Keratinocyte (primary cell): ENCODE measurements at regions not wholly inside any gene's neighbourhood (a gene's known extent, or its start where the extent isn't known, plus 50 kb on each side); places are given as distances from the start of the nearest gene placed in this dataset.

Experiments
- EZH2 ChIP-seq: IDR thresholded peaks from one replicate; pipeline ENCODE4 v1.6.1; 2012; ENCODE audit warnings: inconsistent platforms, mild to moderate bottlenecking, low read length, moderate library complexity
- TF ChIP-seq, protein P1 (sequence below), 3 experiments: IDR thresholded peaks in 1 of 3; conservative IDR thresholded peaks in 1 of 3; optimal IDR thresholded peaks in 1 of 3; 2 replicates in 2 of 3; 3 replicates in 1 of 3; pipeline versions ENCODE3 to v1.5.1; 2011; ENCODE audit warnings: low read length in 3 of 3, mild to moderate bottlenecking in 3 of 3, moderate library complexity in 2 of 3, control low read depth in 1 of 3, inconsistent platforms in 1 of 3; ENCODE audit not compliant: insufficient read depth in 2 of 3; ENCODE audit errors: extremely low read depth in 1 of 3

DNA sequence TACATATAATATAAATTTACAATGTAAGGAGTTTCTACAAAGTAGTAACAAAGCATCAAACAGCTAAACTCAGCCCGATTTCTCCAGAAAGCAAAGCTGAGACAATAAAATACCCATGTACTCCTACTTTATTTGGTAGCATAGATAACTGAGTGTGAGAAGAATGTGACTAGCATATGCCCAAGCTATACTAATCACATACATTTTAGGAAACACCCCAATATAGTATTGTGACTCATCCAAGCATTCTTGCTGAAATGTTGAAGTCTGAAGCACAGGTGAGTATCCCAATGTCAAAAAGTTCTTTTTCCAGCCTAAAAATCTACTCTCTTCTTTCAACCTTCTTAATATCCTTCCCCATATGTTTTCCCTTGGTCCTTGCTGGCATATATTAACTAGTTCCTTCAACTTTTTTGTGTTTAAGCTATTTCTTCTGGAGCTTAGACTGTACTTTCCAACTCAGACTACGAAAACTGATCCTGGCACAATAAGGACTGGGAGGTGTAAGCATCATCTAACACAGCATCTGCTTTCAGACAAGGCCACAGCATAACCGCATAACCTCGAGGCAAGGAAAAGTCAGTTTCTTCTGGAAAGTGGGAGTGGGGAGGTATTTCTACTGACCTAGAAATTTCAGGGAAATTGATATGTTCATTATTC, 163.0 kb upstream of the RNPC3 start:
- TF ChIP-seq, protein P1, sequence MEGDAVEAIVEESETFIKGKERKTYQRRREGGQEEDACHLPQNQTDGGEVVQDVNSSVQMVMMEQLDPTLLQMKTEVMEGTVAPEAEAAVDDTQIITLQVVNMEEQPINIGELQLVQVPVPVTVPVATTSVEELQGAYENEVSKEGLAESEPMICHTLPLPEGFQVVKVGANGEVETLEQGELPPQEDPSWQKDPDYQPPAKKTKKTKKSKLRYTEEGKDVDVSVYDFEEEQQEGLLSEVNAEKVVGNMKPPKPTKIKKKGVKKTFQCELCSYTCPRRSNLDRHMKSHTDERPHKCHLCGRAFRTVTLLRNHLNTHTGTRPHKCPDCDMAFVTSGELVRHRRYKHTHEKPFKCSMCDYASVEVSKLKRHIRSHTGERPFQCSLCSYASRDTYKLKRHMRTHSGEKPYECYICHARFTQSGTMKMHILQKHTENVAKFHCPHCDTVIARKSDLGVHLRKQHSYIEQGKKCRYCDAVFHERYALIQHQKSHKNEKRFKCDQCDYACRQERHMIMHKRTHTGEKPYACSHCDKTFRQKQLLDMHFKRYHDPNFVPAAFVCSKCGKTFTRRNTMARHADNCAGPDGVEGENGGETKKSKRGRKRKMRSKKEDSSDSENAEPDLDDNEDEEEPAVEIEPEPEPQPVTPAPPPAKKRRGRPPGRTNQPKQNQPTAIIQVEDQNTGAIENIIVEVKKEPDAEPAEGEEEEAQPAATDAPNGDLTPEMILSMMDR (optimal IDR thresholded peaks at IDR 0.05 in 1 of 3, IDR thresholded peaks at IDR 0.05 in 1 of 3, conservative IDR thresholded peaks at IDR 0.05 in 1 of 3; ENCODE audit: extremely low read depth in 1 of 3, insufficient read depth in 2 of 3, low read length in 3 of 3): no peak
- no peak for TF ChIP-seq EZH2
